Endothelial cell of umbilical vein (primary cell): ENCODE measurements at regions not wholly inside any gene's neighbourhood (a gene's known extent, or its start where the extent isn't known, plus 50 kb on each side); places are given as distances from the start of the nearest gene placed in this dataset.

Source experiments
- BruUV-seq: library from RNA; stranded (reverse); fragments of 400-500 nt; replicated peaks from 2 replicates; lab custom pipeline; 2021; lab: Mats Ljungman, UMichigan
- CTCF ChIA-PET: fragments of 300-600, 350-600 bp; sonication (Branson Sonifier 250); formaldehyde crosslinking; loops from one replicate; lab custom pipeline; 2021; ENCODE audit warnings: antibody characterized with exemption, inconsistent platforms; lab: Charles Lee
- POLR2A ChIA-PET: fragments of 300-600, 350-600 bp; sonication (Branson Sonifier 250); formaldehyde crosslinking; loops from one replicate; lab custom pipeline; 2021; ENCODE audit warnings: antibody characterized with exemption, inconsistent platforms; lab: Charles Lee
- DNase-seq: peaks from one replicate; pipeline ENCODE4 v3.0.0-alpha.2; 2011; ENCODE audit warnings: low read depth, low spot score
- FAIRE-seq: peaks from 2 replicates; lab custom pipeline; 2011; peaks lifted over from hg19 to GRCh38; lab: Jason Lieb, UNC
- H2AFZ ChIP-seq: 2 replicates; pipeline ENCODE4 v1.6.0; 2012; ENCODE audit warnings: low read depth, low read length, control low read depth, inconsistent platforms
- H3K27ac ChIP-seq: 2 replicates; pipeline ENCODE4 v1.5.1; 2011; ENCODE audit warnings: low read depth, mild to moderate bottlenecking, control low read depth, low read length, moderate library complexity; ENCODE audit not compliant: insufficient read depth
- H3K27me3 ChIP-seq, 2 experiments: 2 replicates each; pipeline versions ENCODE4 v1.6.0 to v1.6.1; 2011; ENCODE audit warnings: low read length in 2 of 2, mixed read lengths in 1 of 2; ENCODE audit not compliant: control insufficient read depth in 2 of 2, insufficient read depth in 2 of 2
- H3K36me3 ChIP-seq, 2 experiments: 2 replicates in 1 of 2; 3 replicates in 1 of 2; pipeline ENCODE4 v1.5.1; 2011; ENCODE audit warnings: low read length in 2 of 2, mild to moderate bottlenecking in 1 of 2, moderate library complexity in 1 of 2; ENCODE audit not compliant: control insufficient read depth in 2 of 2, insufficient read depth in 2 of 2; ENCODE audit errors: extremely low read depth in 1 of 2
- H3K4me1 ChIP-seq: 3 replicates; pipeline ENCODE4 v1.5.1; 2011; ENCODE audit warnings: mild to moderate bottlenecking, low read length; ENCODE audit not compliant: control insufficient read depth, insufficient read depth; ENCODE audit errors: extremely low read depth
- H3K4me2 ChIP-seq: 2 replicates; pipeline ENCODE4 v1.6.1; 2011; ENCODE audit warnings: low read length, control low read depth, mixed read lengths; ENCODE audit not compliant: insufficient read depth
- H3K4me3 ChIP-seq, 3 experiments: fragments of 200-600 bp in 1 of 3; sonication (generic), shearing (Covaris generic) in 1 of 3; replicated peaks in 1 of 3; 2 replicates each; pipeline ENCODE4 v1.5.1; 2011 to 2016; ENCODE audit warnings: control low read depth in 3 of 3, low read length in 3 of 3, mild to moderate bottlenecking in 2 of 3, inconsistent platforms in 1 of 3, low read depth in 1 of 3, moderate library complexity in 1 of 3; ENCODE audit not compliant: insufficient read depth in 1 of 3
- H3K79me2 ChIP-seq: 2 replicates; pipeline ENCODE4 v1.6.0; 2012; ENCODE audit warnings: low read length, inconsistent platforms; ENCODE audit not compliant: control insufficient read depth, insufficient read depth
- H3K9ac ChIP-seq: replicated peaks from 2 replicates; pipeline ENCODE3; 2011; ENCODE audit warnings: low read length, control low read depth; ENCODE audit not compliant: insufficient read depth; ENCODE audit errors: extremely low read depth
- H3K9me1 ChIP-seq: replicated peaks from 3 replicates; pipeline ENCODE4 v1.6.0; 2011; ENCODE audit warnings: mild to moderate bottlenecking, low read length; ENCODE audit not compliant: control insufficient read depth, insufficient read depth; ENCODE audit errors: extremely low read depth
- H3K9me3 ChIP-seq: replicated peaks from 2 replicates; pipeline ENCODE4 v1.5.1; 2012; ENCODE audit warnings: low read length, inconsistent platforms; ENCODE audit not compliant: control insufficient read depth, insufficient read depth
- H4K20me1 ChIP-seq: replicated peaks from 2 replicates; pipeline ENCODE3; 2011; ENCODE audit warnings: mild to moderate bottlenecking, low read length; ENCODE audit not compliant: control insufficient read depth, insufficient read depth; ENCODE audit errors: extremely low read depth
- GATA2 ChIP-seq: IDR thresholded peaks from 2 replicates; pipeline ENCODE4 v1.7.0; 2011; ENCODE audit warnings: low read depth, mild to moderate bottlenecking, moderate library complexity, mixed read lengths, low read length; ENCODE audit not compliant: insufficient read length, insufficient read depth
- JUN ChIP-seq: IDR thresholded peaks from 2 replicates; pipeline ENCODE4 v1.6.1; 2011; ENCODE audit warnings: borderline replicate concordance, low read depth; ENCODE audit not compliant: insufficient read length, insufficient read depth
- dilution Hi-C: fragments of 300-500 bp; cut with MboI; formaldehyde crosslinking; loops from one replicate; pipeline ENCODE4 v1.15.0; 2019; ENCODE audit warnings: low sequenced_read_pairs; ENCODE audit not compliant: extremely low pct_ligation_motif_present
- intact Hi-C: fragments of 100-400 bp; cut with micrococcal nuclease; formaldehyde crosslinking; loops from one replicate; pipeline ENCODE4 v1.10.0; 2022
- TF ChIP-seq, protein P1 (sequence below), 2 donors: IDR thresholded peaks; 1 replicate in 1 of 2; 2 replicates in 1 of 2; pipeline ENCODE4 v1.5.1; 2011; ENCODE audit warnings: low read length in 2 of 2, mild to moderate bottlenecking in 2 of 2, moderate library complexity in 2 of 2, control low read depth in 1 of 2, inconsistent platforms in 1 of 2, low read depth in 1 of 2; ENCODE audit not compliant: insufficient read depth in 1 of 2; ENCODE audit errors: extremely low read depth in 1 of 2

DNA sequence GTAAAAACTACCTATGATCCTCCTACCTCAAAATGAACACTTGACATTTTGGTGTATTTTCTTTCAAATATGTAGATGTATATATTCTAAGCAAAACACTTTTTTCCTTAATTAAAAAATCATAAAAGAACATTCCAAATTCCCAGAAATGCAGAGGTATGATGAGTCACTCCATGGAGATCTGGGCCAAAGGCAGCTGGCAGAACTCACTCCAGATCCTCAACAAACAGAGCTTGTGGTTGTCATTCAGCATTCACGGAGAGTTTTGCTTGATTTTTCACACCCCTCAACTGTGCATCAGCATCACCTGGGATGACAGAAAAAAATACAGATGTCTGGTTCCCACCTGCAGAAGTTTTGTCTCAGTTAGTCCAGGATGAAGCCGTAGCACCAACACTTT, 144.6 kb downstream of the KIT start:
- H3K36me3 ChIP-seq = no peaks in the 10 kb centered on the region
- H3K4me3 ChIP-seq = no peak overlapping the region
- no peak for TF ChIP-seq JUN
- TF ChIP-seq, protein P1, sequence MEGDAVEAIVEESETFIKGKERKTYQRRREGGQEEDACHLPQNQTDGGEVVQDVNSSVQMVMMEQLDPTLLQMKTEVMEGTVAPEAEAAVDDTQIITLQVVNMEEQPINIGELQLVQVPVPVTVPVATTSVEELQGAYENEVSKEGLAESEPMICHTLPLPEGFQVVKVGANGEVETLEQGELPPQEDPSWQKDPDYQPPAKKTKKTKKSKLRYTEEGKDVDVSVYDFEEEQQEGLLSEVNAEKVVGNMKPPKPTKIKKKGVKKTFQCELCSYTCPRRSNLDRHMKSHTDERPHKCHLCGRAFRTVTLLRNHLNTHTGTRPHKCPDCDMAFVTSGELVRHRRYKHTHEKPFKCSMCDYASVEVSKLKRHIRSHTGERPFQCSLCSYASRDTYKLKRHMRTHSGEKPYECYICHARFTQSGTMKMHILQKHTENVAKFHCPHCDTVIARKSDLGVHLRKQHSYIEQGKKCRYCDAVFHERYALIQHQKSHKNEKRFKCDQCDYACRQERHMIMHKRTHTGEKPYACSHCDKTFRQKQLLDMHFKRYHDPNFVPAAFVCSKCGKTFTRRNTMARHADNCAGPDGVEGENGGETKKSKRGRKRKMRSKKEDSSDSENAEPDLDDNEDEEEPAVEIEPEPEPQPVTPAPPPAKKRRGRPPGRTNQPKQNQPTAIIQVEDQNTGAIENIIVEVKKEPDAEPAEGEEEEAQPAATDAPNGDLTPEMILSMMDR (IDR thresholded peaks at IDR 0.05; ENCODE audit: extremely low read depth in 1 of 2, insufficient read depth in 1 of 2, low read depth in 1 of 2, low read length in 2 of 2) = no peak
- no peaks in the 10 kb centered on the region for H3K27me3 ChIP-seq
- no peak for FAIRE-seq
- no peaks in the 10 kb centered on the region for H3K4me1 ChIP-seq
- intact Hi-C loops = no loop called here
- CTCF ChIA-PET = interaction anchor here (1.2 to 1.3 kb wide), 2 partner anchors 20 to 159 kb away, joined by 3 to 5 read pairs; no protein-coding TSS in a partner anchor
- H3K27ac ChIP-seq = no peak overlapping the region
- dilution Hi-C loops = no loop called here
- H3K9me1 ChIP-seq = no peaks in the 10 kb centered on the region
- no peak for DNase-seq
- no peak overlapping the region for H2AFZ ChIP-seq
- POLR2A ChIA-PET = no interaction called here
- H4K20me1 ChIP-seq = no peaks in the 10 kb centered on the region
- no peak overlapping the region for H3K9ac ChIP-seq
- no peak overlapping the region for H3K4me2 ChIP-seq
- no TSS peak for BruUV-seq
- H3K9me3 ChIP-seq = no peaks in the 10 kb centered on the region
- H3K79me2 ChIP-seq = no peaks in the 10 kb centered on the region

DNA sequence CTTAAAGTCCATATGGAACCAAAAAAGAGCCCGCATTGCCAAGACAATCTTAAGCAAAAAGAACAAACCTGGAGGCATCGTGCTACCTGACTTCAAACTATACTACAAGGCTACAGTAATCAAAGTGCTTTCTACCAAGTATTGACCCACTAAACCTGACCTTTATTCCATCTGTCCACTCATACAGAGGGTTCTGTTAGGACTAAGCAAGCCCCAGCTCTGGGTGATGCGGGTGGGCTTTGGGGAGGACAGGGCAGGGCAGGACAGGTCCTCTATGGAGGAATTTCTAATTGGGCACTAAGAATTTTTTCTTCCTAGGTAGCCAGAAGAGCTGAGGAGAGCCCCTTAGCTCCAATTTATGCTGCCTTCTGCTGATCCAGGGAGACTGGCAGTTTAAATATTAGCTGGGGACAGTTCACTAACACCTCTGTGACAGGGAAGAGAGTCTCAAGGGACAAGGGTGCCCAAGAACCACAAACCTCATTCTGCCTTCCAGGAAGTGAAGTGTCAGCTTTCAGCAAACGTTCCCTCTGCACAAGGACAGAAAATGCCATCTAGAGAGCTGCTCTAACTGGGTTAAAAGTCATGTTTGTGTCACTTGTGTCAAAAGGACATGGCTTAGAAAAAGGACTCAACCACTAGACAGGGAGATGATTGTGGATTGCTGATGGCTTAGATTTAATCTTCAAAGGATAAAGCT, 143.2 kb downstream of the KIT start:
- H3K9me1 ChIP-seq = no peaks in the 10 kb centered on the region
- dilution Hi-C loops (no loop called here), intact Hi-C loops (no loop called here)
- TF ChIP-seq JUN = no peak
- TF ChIP-seq GATA2 = no peak
- H3K79me2 ChIP-seq = no peaks in the 10 kb centered on the region
- no peaks in the 10 kb centered on the region for H3K36me3 ChIP-seq
- no peaks in the 10 kb centered on the region for H3K27me3 ChIP-seq
- H3K9ac ChIP-seq = no peak overlapping the region
- FAIRE-seq (no peak), DNase-seq (no peak)
- ChIA-PET CTCF (interaction anchor here (0.9 to 1.3 kb wide), 2 partner anchors 19 to 160 kb away, joined by 3 read pairs; no protein-coding TSS in a partner anchor), POLR2A (no interaction called here)
- H2AFZ ChIP-seq = no peak overlapping the region
- H3K4me3 ChIP-seq = no peak overlapping the region
- H4K20me1 ChIP-seq = no peaks in the 10 kb centered on the region
- no peaks in the 10 kb centered on the region for H3K9me3 ChIP-seq
- no peak overlapping the region for H3K4me2 ChIP-seq
- no peaks in the 10 kb centered on the region for H3K4me1 ChIP-seq
- no peak overlapping the region for H3K27ac ChIP-seq
- no TSS peak for BruUV-seq
